Peyer's patch (tissue), 4 donors: ENCODE measurements at regions not wholly inside any gene's neighbourhood (a gene's known extent, or its start where the extent isn't known, plus 50 kb on each side); places are given as distances from the start of the nearest gene placed in this dataset.

Experiments used
- POLR2A ChIP-seq, 2 donors: fragments of 450-650 bp; IDR thresholded peaks; one replicate each; pipeline ENCODE4 v1.5.1; 2017; ENCODE audit warnings: antibody characterized with exemption in 2 of 2, mild to moderate bottlenecking in 2 of 2, moderate library complexity in 2 of 2
- TF ChIP-seq, protein P1 (sequence below), 6 experiments: fragments of 450-650 bp in 4 of 6; fragments of 200-600 bp in 2 of 6; sonication (generic) in 1 of 6; IDR thresholded peaks; one replicate each; pipeline ENCODE4 v1.5.1; 2017 to 2019; ENCODE audit warnings: antibody characterized with exemption in 6 of 6, mild to moderate bottlenecking in 3 of 6, moderate library complexity in 1 of 6

DNA sequence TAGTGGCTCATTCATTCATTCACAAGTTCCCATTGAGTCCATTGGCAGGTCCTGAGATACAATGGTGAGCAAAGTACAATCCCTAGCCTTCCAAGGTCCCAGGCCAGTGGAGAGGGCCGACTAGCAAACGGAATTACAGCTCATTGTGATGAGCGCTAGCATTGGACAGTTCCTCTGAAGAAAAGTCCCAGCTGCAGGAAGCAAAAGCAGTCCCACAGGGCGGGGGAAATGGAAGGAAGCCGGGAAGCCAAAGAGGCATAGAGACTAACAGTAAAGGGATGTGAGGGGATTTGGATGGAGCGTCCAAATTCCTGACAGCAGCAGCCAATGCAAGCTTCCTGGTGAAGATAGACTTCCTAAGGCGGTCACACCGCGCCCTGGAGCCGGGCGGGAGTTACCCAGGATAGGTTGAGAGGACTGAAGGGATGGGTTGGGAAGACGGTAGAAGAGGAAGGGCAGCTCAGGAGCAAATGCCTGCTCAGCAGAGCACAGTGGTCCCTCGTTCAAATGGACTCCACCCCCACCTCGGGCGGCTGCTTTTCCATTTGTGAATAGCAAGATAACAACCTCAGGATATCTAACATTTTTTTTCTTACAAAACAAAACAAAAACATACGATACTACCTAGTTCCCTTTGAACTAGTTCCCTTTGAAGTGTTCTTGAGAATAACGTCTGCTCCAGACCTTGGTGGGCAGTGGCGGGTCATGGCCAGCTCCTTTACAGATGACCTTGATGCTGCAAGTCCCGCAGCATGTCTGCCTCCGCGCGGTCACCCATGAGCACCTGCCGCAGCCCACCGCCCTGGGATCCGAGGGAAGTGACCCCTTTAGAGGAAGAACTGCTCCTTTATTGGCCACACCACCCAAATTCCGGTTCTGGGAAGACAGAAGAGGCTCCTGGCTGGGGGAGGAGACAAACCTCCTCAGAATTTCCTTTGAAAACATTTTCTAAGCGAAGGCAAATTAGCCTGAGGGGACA is 132.9 kb downstream of the RASSF10 start:
- TF ChIP-seq, protein P1, sequence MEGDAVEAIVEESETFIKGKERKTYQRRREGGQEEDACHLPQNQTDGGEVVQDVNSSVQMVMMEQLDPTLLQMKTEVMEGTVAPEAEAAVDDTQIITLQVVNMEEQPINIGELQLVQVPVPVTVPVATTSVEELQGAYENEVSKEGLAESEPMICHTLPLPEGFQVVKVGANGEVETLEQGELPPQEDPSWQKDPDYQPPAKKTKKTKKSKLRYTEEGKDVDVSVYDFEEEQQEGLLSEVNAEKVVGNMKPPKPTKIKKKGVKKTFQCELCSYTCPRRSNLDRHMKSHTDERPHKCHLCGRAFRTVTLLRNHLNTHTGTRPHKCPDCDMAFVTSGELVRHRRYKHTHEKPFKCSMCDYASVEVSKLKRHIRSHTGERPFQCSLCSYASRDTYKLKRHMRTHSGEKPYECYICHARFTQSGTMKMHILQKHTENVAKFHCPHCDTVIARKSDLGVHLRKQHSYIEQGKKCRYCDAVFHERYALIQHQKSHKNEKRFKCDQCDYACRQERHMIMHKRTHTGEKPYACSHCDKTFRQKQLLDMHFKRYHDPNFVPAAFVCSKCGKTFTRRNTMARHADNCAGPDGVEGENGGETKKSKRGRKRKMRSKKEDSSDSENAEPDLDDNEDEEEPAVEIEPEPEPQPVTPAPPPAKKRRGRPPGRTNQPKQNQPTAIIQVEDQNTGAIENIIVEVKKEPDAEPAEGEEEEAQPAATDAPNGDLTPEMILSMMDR (IDR thresholded peaks at IDR 0.05), result no peak
- no peak for TF ChIP-seq POLR2A (IDR thresholded peaks at IDR 0.05)
